GM19468 (cell line): ENCODE measurements at regions not wholly inside any gene's neighbourhood (a gene's known extent, or its start where the extent isn't known, plus 50 kb on each side); places are given as distances from the start of the nearest gene placed in this dataset.

Experiments
- ATAC-seq: cut with Tn5 transposase; IDR thresholded peaks from one replicate; pipeline ENCODE4 v1.9.1; 2021; ENCODE audit warnings: mild to moderate bottlenecking, moderate library complexity, moderate number of reproducible peaks; ENCODE audit not compliant: unreplicated experiment; ENCODE audit errors: extremely low read depth

DNA sequence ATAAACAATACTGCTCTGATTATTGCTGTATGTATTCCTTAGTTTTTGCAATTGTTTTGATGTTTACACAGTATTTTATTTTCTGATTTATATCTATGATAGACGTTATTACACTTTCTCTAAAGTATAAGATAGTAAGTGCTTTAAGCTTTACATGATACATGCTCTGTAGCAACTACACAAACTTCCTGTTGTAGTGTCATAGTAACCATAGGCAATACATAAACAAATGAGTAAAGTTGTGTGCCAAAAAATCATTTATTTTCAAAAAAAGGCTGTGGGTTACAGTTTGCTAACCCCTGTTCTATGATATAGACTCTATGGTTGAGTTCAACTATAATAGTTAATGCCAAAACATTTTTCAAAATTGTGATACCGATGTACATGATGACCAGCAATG is 1156.4 kb downstream of the AMY1C start:
- ATAC-seq: no peak

GRCh38 chr1:104919188-104919587 is 1169.5 kb downstream of the AMY1C start:
- no peak for ATAC-seq

DNA sequence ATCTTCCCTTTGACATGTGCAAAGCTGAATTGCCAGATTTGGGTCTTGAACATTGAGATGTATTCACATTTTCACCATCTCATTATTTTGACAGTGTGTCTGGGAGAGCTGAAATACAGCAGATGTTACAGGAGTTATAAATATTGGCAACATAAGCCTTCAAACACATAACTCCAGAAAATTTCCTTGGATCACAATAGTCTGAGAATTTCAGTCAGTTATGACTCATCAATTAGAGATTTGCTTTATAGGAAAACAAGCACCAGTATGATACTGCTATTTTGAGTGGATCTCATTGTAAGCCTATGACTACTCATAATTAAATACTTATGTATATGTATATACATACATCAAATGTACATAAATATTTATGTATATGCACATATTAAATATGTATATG is 1171.8 kb downstream of the AMY1C start:
- ATAC-seq: no peak

GRCh38 chr1:104923075-104923474 is 1173.4 kb downstream of the AMY1C start:
- ATAC-seq: no peak

DNA sequence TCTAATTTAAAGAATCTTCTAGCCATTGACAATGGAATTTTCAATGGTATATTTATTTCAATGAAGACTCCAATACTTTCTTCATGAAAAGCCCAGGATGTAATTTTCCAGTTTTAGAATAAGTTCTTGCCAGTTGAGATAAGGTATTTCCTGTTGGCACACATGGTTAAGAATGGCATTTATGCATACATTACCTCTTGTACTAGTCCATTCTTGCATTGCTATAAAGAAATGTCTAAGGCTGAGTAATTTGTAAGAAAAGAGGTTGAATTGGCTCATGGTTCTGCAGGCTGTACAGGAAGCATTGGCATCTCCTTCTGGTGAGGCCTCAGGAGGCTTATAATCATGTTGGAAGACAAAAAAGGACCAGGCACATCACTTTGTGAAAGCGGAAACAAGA is 1179.6 kb downstream of the AMY1C start:
- no peak for ATAC-seq

DNA sequence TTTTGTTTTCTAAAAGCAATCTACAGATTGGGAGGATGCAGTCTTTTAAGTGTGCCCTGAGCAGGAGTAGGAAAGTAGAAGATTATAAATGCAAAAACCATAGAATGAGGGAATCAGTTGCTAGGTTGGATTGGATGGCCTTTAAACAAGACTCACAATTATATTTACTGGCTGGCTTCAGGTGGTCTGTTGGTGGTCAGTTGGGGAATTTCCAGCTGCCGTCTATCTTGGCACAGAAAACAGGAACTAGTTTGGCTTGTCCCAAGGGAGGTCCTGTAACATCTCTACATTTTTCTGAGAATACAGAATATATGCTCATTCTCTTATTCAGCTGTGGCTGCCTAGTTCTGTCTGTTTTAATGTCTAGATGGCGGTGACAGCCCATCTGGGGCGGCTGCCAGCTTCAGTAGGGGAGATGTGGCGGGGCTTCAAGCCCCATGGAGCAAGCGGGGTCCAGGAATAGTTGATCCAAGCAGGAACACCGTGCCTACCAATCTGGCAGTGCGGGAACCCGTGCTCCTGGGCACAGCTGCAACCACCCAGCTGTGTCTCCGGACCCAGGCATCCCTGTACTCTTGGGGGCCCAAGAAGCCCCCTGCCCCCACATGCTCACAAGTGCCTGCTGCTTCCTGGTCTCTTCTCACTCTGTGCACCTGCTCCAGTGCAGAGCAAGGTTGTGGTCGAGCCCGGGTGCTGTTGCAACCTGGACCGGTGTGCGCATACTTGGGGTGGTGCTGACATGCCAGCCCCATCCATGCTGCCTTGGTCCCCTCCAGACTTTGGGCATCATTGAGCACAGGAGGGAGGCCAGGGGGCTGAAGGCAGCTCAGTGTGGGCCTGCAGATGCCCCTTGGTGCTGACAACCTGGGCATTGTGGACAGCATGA is 1182.6 kb downstream of the AMY1C start:
- ATAC-seq: no peak

DNA sequence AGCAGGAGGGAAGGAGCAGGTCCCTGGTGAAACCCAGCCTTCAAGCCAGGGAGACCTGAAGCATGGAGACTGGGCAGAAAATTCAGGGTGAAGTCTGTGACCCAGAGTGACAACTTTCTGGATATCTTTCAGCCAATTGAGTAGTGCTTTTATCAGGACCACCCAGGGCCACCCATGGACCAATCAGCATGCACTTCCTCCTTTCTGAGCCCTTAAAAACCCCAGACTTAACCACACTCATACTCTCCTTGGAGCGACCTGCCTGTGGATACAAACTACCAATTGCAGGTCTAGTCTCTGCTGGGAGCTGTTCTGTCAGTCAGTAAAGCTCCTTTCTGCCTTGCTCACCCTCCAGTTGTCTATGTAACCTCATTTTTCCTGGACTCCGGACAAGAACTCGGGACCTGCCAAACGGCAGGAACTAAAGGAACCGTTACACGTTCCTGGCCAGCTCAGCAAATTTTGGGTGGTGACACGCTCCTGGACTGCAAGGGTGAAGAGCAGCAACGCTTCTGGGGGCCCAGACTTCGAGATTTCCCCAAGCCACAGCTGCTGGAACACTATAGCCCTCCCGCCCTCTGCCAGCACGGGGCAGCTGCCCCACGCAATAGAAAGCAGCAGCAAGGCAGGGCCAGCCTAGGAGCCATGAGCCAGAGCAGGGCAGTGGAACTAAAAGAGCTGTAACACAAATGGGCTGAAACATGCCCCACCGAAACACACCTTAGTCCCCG is 1183.4 kb downstream of the AMY1C start:
- no peak for ATAC-seq

DNA sequence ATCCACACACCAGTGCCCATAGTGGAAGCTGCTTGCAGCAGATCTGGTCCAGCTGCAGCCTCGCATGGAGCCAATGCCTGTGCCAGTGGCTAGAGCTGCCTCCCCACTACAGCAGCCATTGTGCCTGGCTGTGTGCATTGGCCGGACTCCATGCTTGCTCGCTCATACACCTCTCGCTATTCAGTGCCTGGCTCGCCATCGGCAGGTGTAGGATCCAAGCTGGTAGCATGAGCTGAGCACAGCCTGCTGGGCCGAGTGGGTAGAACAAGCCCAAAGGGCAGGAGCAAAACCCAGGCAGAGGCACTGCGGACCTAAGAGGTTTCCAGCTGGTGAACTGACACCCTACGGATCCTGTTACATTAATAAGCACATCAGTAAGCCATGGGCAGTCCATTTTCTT is 1184.1 kb downstream of the AMY1C start:
- ATAC-seq: no peak

- ATAC-seq: no peak
These were observed 1195.7 kb downstream of the AMY1C start for GRCh38 chr1:104945406-104945805.

GRCh38 chr1:104946558-104947210 is 1197.0 kb downstream of the AMY1C start:
- ATAC-seq: no peak

- ATAC-seq: no peak
These were observed 1203.9 kb downstream of the AMY1C start for GRCh38 chr1:104953555-104953954.

DNA sequence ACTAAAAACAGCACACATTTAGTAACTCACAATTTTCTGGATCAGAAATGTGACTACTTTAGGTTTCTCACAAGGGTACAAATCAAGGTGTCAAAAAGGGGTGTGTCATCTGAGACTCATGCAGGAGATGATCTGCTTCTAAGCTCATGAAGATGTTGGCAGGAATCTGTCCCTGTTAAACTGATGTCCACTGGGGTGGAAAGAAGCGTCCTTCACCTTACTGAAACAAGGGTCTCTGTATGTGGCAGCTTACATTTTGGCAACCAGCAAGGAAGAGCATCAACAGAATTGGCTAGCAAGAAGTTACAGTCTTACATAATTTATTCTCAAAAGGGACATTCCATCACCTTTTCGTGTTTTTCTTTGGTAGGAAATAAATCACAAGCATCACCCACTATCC is 1223.8 kb downstream of the AMY1C start:
- ATAC-seq: no peak

GRCh38 chr1:104979651-104980050 is 1230.0 kb downstream of the AMY1C start:
- ATAC-seq: no peak

DNA sequence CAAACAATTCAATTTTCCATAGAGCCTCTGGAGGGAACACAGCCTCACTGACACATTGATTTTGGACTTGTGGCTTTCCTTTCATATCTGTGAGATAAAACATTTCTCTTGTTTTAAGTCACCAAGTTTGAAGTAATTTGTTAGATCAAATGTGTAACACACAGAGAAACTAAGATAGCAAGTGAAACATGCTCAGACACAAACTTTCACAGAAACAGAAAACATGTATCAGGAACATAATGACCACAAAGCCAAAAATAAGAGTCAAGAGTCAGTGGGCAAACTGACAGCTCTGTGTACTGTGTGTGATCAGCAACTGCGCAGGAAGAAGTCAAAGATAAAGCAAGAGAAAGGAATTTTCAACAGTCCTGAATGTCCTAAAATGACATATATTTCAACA is 1237.5 kb downstream of the AMY1C start:
- peak; percentile 95 for ATAC-seq

- no peak for ATAC-seq
These were observed 1239.3 kb downstream of the AMY1C start for GRCh38 chr1:104989012-104989411.

GRCh38 chr1:104991702-104992101 is 1242.0 kb downstream of the AMY1C start:
- ATAC-seq: no peak

- ATAC-seq: no peak
These were observed 1251.1 kb downstream of the AMY1C start for GRCh38 chr1:105000793-105001192.

GRCh38 chr1:105004515-105004914 is 1254.8 kb downstream of the AMY1C start:
- no peak for ATAC-seq

GRCh38 chr1:105005594-105006195 is 1256.0 kb downstream of the AMY1C start:
- no peak for ATAC-seq

DNA sequence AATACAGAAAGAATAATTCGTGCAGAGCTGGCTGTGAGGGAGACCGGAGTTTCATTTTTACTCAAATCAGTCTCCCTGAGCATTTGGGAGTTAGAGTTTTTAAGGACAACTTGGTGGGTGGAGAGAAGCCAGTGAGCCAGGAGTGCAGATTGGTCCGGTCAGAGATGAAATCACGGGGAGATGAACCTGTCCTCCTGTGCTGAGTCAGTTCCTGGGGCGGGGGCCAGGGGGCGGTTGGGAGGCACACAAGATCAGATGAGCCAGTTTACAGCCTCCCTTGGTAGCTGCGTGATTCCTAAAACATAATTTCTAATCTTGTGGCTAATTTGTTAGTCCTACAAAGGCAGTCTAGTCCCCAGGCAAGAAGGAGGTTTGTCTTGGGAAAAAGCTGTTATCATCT is 1267.9 kb downstream of the AMY1C start:
- no peak for ATAC-seq

GRCh38 chr1:105023719-105024118 is 1274.0 kb downstream of the AMY1C start:
- ATAC-seq: no peak
